HG03460 (cell line): ENCODE measurements at regions not wholly inside any gene's neighbourhood (a gene's known extent, or its start where the extent isn't known, plus 50 kb on each side); places are given as distances from the start of the nearest gene placed in this dataset.
"Not testable (repeated sequence)": the region's sequence is repeated elsewhere in the genome, so short reads cannot be mapped to it uniquely, and the experiment has no call there.

ENCODE experiments used
- ATAC-seq: cut with Tn5 transposase; IDR thresholded peaks from one replicate; pipeline ENCODE4 v1.9.1; 2021; ENCODE audit not compliant: unreplicated experiment

GRCh38 chr1:199553104-199553503 lies 474.4 kb upstream of the NR5A2 start:
- ATAC-seq = no peak

GRCh38 chr1:199561334-199561733 lies 466.2 kb upstream of the NR5A2 start:
- no peak for ATAC-seq

DNA sequence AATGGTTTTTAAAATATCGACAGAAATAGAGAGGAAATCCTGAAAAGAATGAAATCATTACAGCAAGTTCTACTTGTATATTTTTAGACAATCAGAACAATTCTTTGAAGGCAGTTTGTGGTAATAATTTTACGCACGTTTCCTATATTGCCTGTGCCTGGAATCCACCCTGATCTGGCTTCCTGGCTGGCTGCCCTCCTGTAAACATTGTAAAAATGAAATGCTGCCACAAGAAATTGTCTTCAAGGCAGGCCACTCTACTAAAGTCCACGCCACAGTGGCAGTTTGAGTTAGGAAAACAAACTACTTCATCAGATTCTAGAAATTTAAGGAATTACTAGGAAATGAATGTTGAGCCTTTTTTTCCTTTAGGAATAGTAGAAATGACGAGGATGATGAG lies 454.5 kb upstream of the NR5A2 start:
- no peak for ATAC-seq

DNA sequence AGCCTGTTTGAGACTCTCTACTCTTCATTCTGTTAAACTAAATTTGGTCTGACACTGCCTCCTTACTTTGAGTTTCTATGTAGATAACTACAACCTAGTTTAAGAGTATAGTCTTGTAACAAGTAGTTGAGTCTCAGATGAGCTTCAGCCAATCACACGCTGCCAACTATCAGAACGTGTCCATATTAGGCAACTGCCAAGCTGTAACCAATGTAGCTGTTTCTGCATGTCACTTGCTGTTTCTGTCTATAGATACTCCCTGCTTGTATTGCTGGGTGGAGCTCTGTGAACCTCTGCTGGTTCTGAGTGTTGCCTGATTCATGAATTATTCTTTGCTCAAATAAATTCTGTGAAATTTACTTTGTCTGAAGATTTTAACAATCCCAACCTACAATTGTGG lies 452.6 kb upstream of the NR5A2 start:
- no peak for ATAC-seq

- no peak for ATAC-seq
These were observed 447.2 kb upstream of the NR5A2 start for GRCh38 chr1:199580300-199580699.

- no peak for ATAC-seq
These were observed 442.1 kb upstream of the NR5A2 start for GRCh38 chr1:199585392-199585791.

GRCh38 chr1:199590708-199591107 lies 436.8 kb upstream of the NR5A2 start:
- ATAC-seq = peak; percentile 96

GRCh38 chr1:199591468-199591867 lies 436.0 kb upstream of the NR5A2 start:
- no peak for ATAC-seq

GRCh38 chr1:199593475-199593874 lies 434.0 kb upstream of the NR5A2 start:
- no peak for ATAC-seq

DNA sequence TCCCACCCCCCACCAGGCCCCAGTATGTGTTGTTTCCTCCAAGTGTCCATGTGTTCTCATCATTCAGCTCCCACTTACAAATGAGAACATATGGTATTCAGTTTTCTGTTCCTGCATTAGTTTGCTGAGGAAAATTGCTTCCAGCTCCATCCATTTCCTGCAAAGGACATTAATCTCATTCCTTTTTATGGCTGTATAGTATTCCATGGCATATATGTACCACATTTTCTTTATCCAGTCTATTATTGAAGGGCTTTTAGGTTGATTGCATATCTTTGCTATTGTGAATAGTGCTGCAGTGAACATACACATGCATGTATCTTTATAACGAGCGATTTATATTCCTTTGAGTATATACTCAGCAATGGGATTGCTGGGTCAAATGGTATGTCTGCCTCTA lies 431.1 kb upstream of the NR5A2 start:
- not testable (repeated sequence) for ATAC-seq

- no peak for ATAC-seq
These were observed 430.4 kb upstream of the NR5A2 start for GRCh38 chr1:199597152-199597551.

- ATAC-seq = no peak
These were observed 419.1 kb upstream of the NR5A2 start for GRCh38 chr1:199608414-199608813.

DNA sequence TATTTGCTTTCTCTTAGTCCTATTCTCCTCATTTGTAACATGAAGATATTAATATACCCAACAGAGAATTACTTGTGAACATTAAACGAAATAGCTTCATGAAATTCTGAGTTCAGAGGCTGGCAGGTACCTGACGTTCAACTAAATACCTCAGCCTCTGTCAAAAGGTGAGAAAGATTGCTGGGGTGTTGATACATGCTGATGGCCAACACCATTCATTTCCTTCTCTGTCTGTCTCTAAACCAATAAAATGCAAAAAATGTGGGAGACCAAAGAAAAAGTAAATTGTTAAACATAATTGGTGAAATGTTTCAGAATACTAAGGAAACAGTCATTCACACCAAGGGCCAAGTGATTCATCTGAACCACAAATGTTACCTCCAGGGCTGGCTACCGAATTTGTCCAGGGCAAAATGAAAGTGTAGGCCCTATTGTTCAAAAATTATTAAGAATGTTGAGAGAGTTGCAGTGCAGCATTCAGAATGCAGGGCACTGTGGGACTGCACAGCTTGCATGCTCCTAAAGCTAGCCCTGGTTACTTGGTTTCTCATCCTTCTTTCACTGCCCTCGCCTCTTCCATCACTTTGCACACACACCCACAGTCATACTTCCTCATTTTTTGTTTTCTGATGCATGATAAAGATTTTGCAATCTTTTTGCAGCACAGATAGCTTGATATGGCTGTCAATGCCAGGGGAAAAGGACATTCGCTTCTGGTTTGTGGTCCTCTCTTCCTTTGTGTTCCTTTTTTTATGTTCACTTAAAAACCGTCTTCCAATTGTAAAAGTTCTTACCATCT lies 414.3 kb upstream of the NR5A2 start:
- no peak for ATAC-seq

- ATAC-seq = no peak
These were observed 410.6 kb upstream of the NR5A2 start for GRCh38 chr1:199616947-199617346.

- no peak for ATAC-seq
These were observed 408.3 kb upstream of the NR5A2 start for GRCh38 chr1:199619223-199619622.

DNA sequence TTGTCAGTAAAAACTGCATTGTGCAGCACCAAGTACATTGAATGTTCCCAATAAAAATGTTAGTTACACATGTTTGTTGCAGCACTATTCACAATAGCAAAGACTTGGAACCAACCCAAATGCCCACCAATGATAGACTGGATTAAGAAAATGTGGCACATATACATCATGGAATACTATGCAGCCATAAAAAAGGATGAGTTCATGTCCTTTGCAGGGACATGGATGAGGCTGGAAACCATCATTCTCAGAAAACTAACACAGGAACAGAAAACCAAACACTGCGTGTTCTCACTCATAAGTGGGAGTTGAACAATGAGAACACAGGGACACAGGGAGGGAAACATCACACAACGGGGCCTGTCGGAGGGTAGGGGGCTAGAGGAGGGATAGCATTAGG lies 401.3 kb upstream of the NR5A2 start:
- ATAC-seq = not testable (repeated sequence)

DNA sequence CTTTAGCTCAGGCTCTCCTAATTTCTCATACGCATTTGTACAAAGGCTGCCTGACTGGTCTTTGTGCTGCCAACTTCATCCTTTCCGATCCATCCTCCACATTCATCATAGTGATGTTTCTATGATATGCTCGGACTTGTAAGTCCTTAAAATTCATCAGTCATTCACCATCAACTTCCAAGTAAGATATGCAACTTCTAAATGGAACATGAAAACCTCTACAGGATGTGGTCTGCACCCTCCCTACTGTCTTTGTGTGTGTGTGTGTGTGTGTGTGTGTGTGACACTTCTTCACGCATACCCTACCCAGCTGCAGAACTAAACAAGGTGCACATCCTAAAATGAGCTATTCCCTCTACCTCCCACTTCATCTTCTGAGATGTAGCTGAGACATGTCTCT lies 397.9 kb upstream of the NR5A2 start:
- ATAC-seq = no peak

DNA sequence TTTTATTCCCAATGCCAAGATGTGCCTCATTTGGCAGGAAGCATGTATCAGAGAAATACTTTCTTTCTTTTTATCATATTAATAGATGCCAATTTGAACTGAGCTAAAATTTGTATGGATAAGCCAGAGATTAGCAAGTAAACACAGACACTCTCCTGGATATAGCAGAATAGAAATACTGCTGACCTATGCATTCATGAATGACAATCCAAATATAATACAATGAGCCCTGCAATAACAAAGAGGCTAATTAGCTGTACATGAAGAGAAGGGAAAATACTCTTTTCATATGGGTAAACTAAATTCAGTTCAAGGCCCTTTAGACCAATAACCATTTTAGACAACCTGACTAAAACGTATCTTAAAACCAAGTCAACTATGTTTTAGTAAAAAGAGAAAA lies 388.1 kb upstream of the NR5A2 start:
- no peak for ATAC-seq

GRCh38 chr1:199641531-199641930 lies 386.0 kb upstream of the NR5A2 start:
- no peak for ATAC-seq

- ATAC-seq = no peak
These were observed 382.6 kb upstream of the NR5A2 start for GRCh38 chr1:199644912-199645311.

- no peak for ATAC-seq
These were observed 380.7 kb upstream of the NR5A2 start for GRCh38 chr1:199646761-199647160.

GRCh38 chr1:199657449-199657848 lies 370.1 kb upstream of the NR5A2 start:
- no peak for ATAC-seq

- no peak for ATAC-seq
These were observed 367.4 kb upstream of the NR5A2 start for GRCh38 chr1:199660071-199660470.
